ENCODE measurements at regions not wholly inside any gene's neighbourhood (a gene's known extent, or its start where the extent isn't known, plus 50 kb on each side); places are given as distances from the start of the nearest gene placed in this dataset.

DNA sequence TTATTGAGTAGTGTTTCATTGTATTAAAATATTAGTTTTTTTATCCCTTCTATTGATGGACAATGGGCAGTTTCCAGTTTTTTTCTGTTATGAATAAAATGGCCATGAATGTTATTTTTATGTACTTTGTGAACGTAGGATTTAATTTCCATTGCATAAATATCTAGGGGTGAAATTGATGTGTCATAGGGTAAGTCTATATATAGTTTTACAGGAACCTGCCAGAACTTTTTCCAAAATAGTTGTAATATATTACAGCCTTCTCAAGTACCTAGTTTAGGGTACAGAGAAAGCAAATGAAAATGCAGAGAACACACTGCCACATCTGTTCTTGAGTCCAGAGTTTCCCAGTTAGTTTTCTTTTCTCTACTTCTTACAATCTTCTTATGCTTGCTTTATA lies 378.6 kb downstream of the MEIS1 start:
- no peak for ATAC-seq (ENCODE audit: low read depth)
- no peaks in the 10 kb centered on the region for H3K4me1 Mint-ChIP-seq
- no peaks in the 10 kb centered on the region for H3K36me3 ChIP-seq (replicated peaks in 1 of 2; ENCODE audit: control extremely low read depth in 1 of 2, control insufficient read depth in 1 of 2, extremely low read depth in 1 of 2, insufficient read depth in 2 of 2, low read length in 1 of 2)
- H3K27me3 Mint-ChIP-seq, result no peaks in the 10 kb centered on the region
- no CpG with 5 or more reads among the region's 1 CpG for WGBS (ENCODE audit: insufficient coverage)
- no peak overlapping the region for H3K9ac ChIP-seq (ENCODE audit: low read length)
- H3K4me3 ChIP-seq (ENCODE audit: control extremely low read depth in 1 of 5, extremely low read depth in 1 of 5, insufficient read depth in 1 of 5, low read depth in 2 of 5, low read length in 4 of 5), result no peak overlapping the region
- DNase-seq, result no peak
- H3K9me3 Mint-ChIP-seq (ENCODE audit: insufficient read depth), result peaks cover 7% of the 10 kb centered on the region
- H3K4me3 Mint-ChIP-seq, result no peak overlapping the region
- no peak overlapping the region for H2AFZ ChIP-seq (ENCODE audit: insufficient read depth, low read depth, low read length, poor library complexity, severe bottlenecking)
- intact Hi-C loops (cut with micrococcal nuclease), result no loop called here
- CTCF ChIA-PET, result no interaction called here
- no peaks in the 10 kb centered on the region for H3K79me2 ChIP-seq (ENCODE audit: control insufficient read depth, insufficient read depth, low read length)
- H3K27me3 ChIP-seq (replicated peaks in 1 of 4; ENCODE audit: control extremely low read depth in 1 of 4, control insufficient read depth in 3 of 4, insufficient read depth in 4 of 4, low read length in 3 of 4), result no peaks in the 10 kb centered on the region
- TF ChIP-seq, protein P1, sequence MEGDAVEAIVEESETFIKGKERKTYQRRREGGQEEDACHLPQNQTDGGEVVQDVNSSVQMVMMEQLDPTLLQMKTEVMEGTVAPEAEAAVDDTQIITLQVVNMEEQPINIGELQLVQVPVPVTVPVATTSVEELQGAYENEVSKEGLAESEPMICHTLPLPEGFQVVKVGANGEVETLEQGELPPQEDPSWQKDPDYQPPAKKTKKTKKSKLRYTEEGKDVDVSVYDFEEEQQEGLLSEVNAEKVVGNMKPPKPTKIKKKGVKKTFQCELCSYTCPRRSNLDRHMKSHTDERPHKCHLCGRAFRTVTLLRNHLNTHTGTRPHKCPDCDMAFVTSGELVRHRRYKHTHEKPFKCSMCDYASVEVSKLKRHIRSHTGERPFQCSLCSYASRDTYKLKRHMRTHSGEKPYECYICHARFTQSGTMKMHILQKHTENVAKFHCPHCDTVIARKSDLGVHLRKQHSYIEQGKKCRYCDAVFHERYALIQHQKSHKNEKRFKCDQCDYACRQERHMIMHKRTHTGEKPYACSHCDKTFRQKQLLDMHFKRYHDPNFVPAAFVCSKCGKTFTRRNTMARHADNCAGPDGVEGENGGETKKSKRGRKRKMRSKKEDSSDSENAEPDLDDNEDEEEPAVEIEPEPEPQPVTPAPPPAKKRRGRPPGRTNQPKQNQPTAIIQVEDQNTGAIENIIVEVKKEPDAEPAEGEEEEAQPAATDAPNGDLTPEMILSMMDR (IDR thresholded peaks at IDR 0.05), result no peak
- no peak for TF ChIP-seq EZH2 (IDR thresholded peaks at IDR 0.05; ENCODE audit: borderline replicate concordance, insufficient read depth, low read depth, low read length, poor library complexity, severe bottlenecking)
- H3K9me3 ChIP-seq (ENCODE audit: control extremely low read depth in 1 of 3, control insufficient read depth in 2 of 3, insufficient read depth in 1 of 3, low read length in 2 of 3), result peaks cover 0 to under 1% (median 0%) of the 10 kb centered on the region in 3 donors
- H3K27ac Mint-ChIP-seq, result no peak overlapping the region
- H3K4me2 ChIP-seq (replicated peaks; ENCODE audit: low read depth, low read length, poor library complexity, severe bottlenecking), result no peak overlapping the region
- POLR2A ChIA-PET, result no interaction called here
- no peak overlapping the region for H3K27ac ChIP-seq (ENCODE audit: low read length in 2 of 2)
- no peaks in the 10 kb centered on the region for H4K20me1 ChIP-seq (ENCODE audit: control insufficient read depth, insufficient read depth, low read length, poor library complexity, severe bottlenecking)
- H3K4me1 ChIP-seq (ENCODE audit: control insufficient read depth in 2 of 2, insufficient read depth in 2 of 2, low read length in 2 of 2), result no peaks in the 10 kb centered on the region

DNA sequence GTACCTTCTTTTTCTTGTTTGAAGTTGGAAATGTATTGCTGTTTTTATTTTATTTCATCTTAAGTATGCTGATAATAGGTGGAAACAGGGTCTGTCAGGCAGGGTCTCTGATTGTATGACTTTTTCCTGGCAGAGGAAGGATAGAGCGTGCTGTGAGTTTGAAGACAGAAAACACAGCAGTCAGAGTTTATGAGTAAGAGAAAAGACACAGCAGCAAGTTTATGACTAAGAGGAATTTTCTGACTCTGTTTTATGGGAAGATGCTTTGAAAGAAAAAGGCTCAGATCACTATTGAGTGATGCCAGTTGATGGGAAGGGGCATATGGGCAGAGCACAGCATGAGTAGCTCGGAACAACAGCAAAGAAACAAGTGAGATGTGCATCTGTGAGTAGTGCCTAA lies 379.1 kb downstream of the MEIS1 start:
- H3K27ac ChIP-seq (ENCODE audit: low read length in 2 of 2), result no peak overlapping the region
- no peak overlapping the region for H2AFZ ChIP-seq (ENCODE audit: insufficient read depth, low read depth, low read length, poor library complexity, severe bottlenecking)
- Mint-ChIP-seq H3K27me3 (no peaks in the 10 kb centered on the region), H3K27ac (no peak overlapping the region), H3K4me1 (no peaks in the 10 kb centered on the region), H3K9me3 (ENCODE audit: insufficient read depth) (peaks cover 9% of the 10 kb centered on the region), H3K4me3 (no peak overlapping the region)
- DNase-seq, result no peak
- no peak overlapping the region for H3K4me3 ChIP-seq (ENCODE audit: control extremely low read depth in 1 of 5, extremely low read depth in 1 of 5, insufficient read depth in 1 of 5, low read depth in 2 of 5, low read length in 4 of 5)
- no peaks in the 10 kb centered on the region for H3K79me2 ChIP-seq (ENCODE audit: control insufficient read depth, insufficient read depth, low read length)
- CTCF ChIA-PET, result no interaction called here
- H3K9ac ChIP-seq (ENCODE audit: low read length), result no peak overlapping the region
- POLR2A ChIA-PET, result no interaction called here
- TF ChIP-seq EZH2 (IDR thresholded peaks at IDR 0.05; ENCODE audit: borderline replicate concordance, insufficient read depth, low read depth, low read length, poor library complexity, severe bottlenecking), result no peak
- TF ChIP-seq, protein P1 (IDR thresholded peaks at IDR 0.05), result no peak
- no peaks in the 10 kb centered on the region for H4K20me1 ChIP-seq (ENCODE audit: control insufficient read depth, insufficient read depth, low read length, poor library complexity, severe bottlenecking)
- peaks cover 0 to 5% (median 0%) of the 10 kb centered on the region in 3 donors for H3K9me3 ChIP-seq (ENCODE audit: control extremely low read depth in 1 of 3, control insufficient read depth in 2 of 3, insufficient read depth in 1 of 3, low read length in 2 of 3)
- H3K36me3 ChIP-seq (replicated peaks in 1 of 2; ENCODE audit: control extremely low read depth in 1 of 2, control insufficient read depth in 1 of 2, extremely low read depth in 1 of 2, insufficient read depth in 2 of 2, low read length in 1 of 2), result no peaks in the 10 kb centered on the region
- no peaks in the 10 kb centered on the region for H3K4me1 ChIP-seq (ENCODE audit: control insufficient read depth in 2 of 2, insufficient read depth in 2 of 2, low read length in 2 of 2)
- no peak for ATAC-seq (ENCODE audit: low read depth)
- H3K4me2 ChIP-seq (replicated peaks; ENCODE audit: low read depth, low read length, poor library complexity, severe bottlenecking), result no peak overlapping the region
- 91% methylated on average over 2 of the region's 2 CpGs for WGBS (ENCODE audit: insufficient coverage)
- intact Hi-C loops (cut with micrococcal nuclease), result no loop called here
- no peaks in the 10 kb centered on the region for H3K27me3 ChIP-seq (replicated peaks in 1 of 4; ENCODE audit: control extremely low read depth in 1 of 4, control insufficient read depth in 3 of 4, insufficient read depth in 4 of 4, low read length in 3 of 4)
